Activated CD4-positive, alpha-beta T cell treated with anti-CD3 and anti-CD28 coated beads, Interleukin-2, Interleukin-6, amounts not matched to agents 100 ng/mL and 50 ng/mL, durations not matched to agents 16 hours and 8 hours (primary cell): ENCODE measurements at regions not wholly inside any gene's neighbourhood (a gene's known extent, or its start where the extent isn't known, plus 50 kb on each side); places are given as distances from the start of the nearest gene placed in this dataset.
A peak's percentile ranks its signal among the peaks of the same experiment; 100 is the strongest.
"Not testable (repeated sequence)": the region's sequence is repeated elsewhere in the genome, so short reads cannot be mapped to it uniquely, and the experiment has no call there.

Source experiments
- DNase-seq: peaks from one replicate; pipeline ENCODE4 v3.0.0-alpha.2; 2020

- DNase-seq: peak; percentile 33
These were observed 207.5 kb upstream of the SAMSN1 start for GRCh38 chr21:14753466-14754258.

- DNase-seq: no peak
These were observed 207.0 kb upstream of the SAMSN1 start for GRCh38 chr21:14753069-14753465.

- DNase-seq: no peak
These were observed 206.3 kb upstream of the SAMSN1 start for GRCh38 chr21:14752345-14752909.

- no peak for DNase-seq
These were observed 205.7 kb upstream of the SAMSN1 start for GRCh38 chr21:14751602-14752344.

- no peak for DNase-seq
These were observed 204.9 kb upstream of the SAMSN1 start for GRCh38 chr21:14751011-14751410.

- DNase-seq: no peak
These were observed 203.9 kb upstream of the SAMSN1 start for GRCh38 chr21:14750041-14750440.

- DNase-seq: no peak
These were observed 202.5 kb upstream of the SAMSN1 start for GRCh38 chr21:14748662-14749061.

- DNase-seq: no peak
These were observed 198.3 kb upstream of the SAMSN1 start for GRCh38 chr21:14744368-14744767.

- no peak for DNase-seq
These were observed 196.0 kb upstream of the SAMSN1 start for GRCh38 chr21:14742119-14742518.

- DNase-seq: no peak
These were observed 195.1 kb upstream of the SAMSN1 start for GRCh38 chr21:14741256-14741655.

GRCh38 chr21:14740692-14741091 is 194.6 kb upstream of the SAMSN1 start:
- no peak for DNase-seq

GRCh38 chr21:14740116-14740515 is 194.0 kb upstream of the SAMSN1 start:
- no peak for DNase-seq

GRCh38 chr21:14739590-14739989 is 193.5 kb upstream of the SAMSN1 start:
- DNase-seq: no peak

GRCh38 chr21:14738576-14738975 is 192.5 kb upstream of the SAMSN1 start:
- DNase-seq: not testable (repeated sequence)

GRCh38 chr21:14737922-14738321 is 191.8 kb upstream of the SAMSN1 start:
- DNase-seq: peak; percentile 79

GRCh38 chr21:14737284-14737691 is 191.2 kb upstream of the SAMSN1 start:
- DNase-seq: peak; percentile 31

GRCh38 chr21:14736672-14737071 is 190.6 kb upstream of the SAMSN1 start:
- peak; percentile 39 for DNase-seq

GRCh38 chr21:14736162-14736561 is 190.0 kb upstream of the SAMSN1 start:
- DNase-seq: peak; percentile 67

GRCh38 chr21:14734833-14735232 is 188.7 kb upstream of the SAMSN1 start:
- no peak for DNase-seq

GRCh38 chr21:14734191-14734590 is 188.1 kb upstream of the SAMSN1 start:
- no peak for DNase-seq

- no peak for DNase-seq
These were observed 179.1 kb upstream of the SAMSN1 start for GRCh38 chr21:14725219-14725618.

GRCh38 chr21:14722841-14723483 is 176.8 kb upstream of the SAMSN1 start:
- DNase-seq: peak; percentile 52

GRCh38 chr21:14720237-14720636 is 174.1 kb upstream of the SAMSN1 start:
- DNase-seq: no peak
